ACC112 (cell line): ENCODE measurements at regions not wholly inside any gene's neighbourhood (a gene's known extent, or its start where the extent isn't known, plus 50 kb on each side); places are given as distances from the start of the nearest gene placed in this dataset.

ENCODE experiments used
- H2AFZ ChIP-seq: fragments of 200-600 bp; sonication (generic); one replicate; pipeline ENCODE4 v1.6.0; 2017; ENCODE audit warnings: antibody characterized with exemption, low read length; ENCODE audit not compliant: unreplicated experiment
- H3K27ac ChIP-seq: fragments of 200-600 bp; sonication (generic); 2 replicates; pipeline ENCODE4 v1.5.1; 2014; ENCODE audit warnings: low read depth, mild to moderate bottlenecking, antibody characterized with exemption, low read length, moderate library complexity
- H3K27me3 ChIP-seq: fragments of 200-600 bp; sonication (generic); 2 replicates; pipeline ENCODE4 v1.6.1; 2014; ENCODE audit warnings: mild to moderate bottlenecking, antibody characterized with exemption, low read length, moderate library complexity, mixed read lengths; ENCODE audit not compliant: insufficient read depth
- H3K36me3 ChIP-seq: fragments of 200-600 bp; sonication (generic); 2 replicates; pipeline ENCODE4 v1.6.1; 2016; ENCODE audit warnings: mild to moderate bottlenecking, antibody characterized with exemption, low read length, moderate library complexity, mixed read lengths; ENCODE audit not compliant: insufficient read depth
- H3K4me1 ChIP-seq: fragments of 200-600 bp; sonication (generic); one replicate; pipeline ENCODE4 v1.6.1; 2016; ENCODE audit warnings: low read length, mixed read lengths; ENCODE audit not compliant: insufficient read depth, unreplicated experiment, control insufficient read depth
- H3K4me3 ChIP-seq: fragments of 200-600 bp; sonication (generic); 2 replicates; pipeline ENCODE4 v1.5.1; 2014; ENCODE audit warnings: mild to moderate bottlenecking, low read depth, low read length
- H3K79me2 ChIP-seq: fragments of 200-600 bp; sonication (generic); one replicate; pipeline ENCODE4 v1.6.0; 2016; ENCODE audit warnings: low read length; ENCODE audit not compliant: control insufficient read depth, unreplicated experiment, insufficient read depth

DNA sequence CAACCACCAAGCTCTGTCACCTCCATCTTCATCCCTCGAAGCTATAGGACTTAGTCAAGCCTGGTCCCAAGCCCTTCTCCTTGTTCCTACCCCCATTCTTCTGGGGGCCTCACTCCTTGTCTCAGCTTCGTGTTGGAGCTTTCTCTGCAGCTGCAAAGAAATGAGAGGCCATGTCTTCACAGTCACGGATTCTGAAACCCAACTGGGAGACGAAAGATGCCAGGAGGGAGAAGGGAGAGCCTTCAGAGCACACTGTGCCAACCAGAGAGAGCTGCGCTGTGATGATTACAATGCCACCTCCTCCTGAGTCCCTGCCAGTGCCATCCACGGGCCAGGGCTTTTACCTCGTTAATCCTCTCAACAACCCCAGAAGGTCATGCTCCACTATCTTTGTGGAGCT is 469.3 kb downstream of the TBC1D22A start:
- no peaks in the 10 kb centered on the region for H3K4me1 ChIP-seq
- H3K27me3 ChIP-seq, result no peaks in the 10 kb centered on the region
- no peak overlapping the region for H3K4me3 ChIP-seq
- H3K79me2 ChIP-seq, result no peaks in the 10 kb centered on the region
- no peak overlapping the region for H3K27ac ChIP-seq
- no peaks in the 10 kb centered on the region for H3K36me3 ChIP-seq
- H2AFZ ChIP-seq, result no peak overlapping the region

DNA sequence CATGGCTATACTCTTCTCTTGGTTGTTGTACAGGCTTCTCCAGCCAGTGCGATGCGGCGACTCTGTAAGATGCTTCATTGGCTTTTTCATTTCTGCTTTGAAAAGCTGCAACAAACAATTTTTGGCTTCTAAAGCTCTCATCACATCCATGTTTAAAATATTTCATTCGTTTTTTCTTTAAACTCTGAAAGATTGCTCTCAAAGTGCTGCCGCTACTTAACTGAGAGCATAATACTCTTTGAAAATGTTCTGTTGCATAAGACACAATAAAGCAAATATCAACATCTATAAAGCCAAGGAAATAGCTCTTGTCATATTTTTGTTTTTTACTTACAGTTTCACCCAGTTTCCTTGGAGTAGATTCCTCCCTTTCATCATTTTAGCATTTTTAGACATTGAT is 468.3 kb downstream of the TBC1D22A start:
- no peak overlapping the region for H3K27ac ChIP-seq
- no peaks in the 10 kb centered on the region for H3K4me1 ChIP-seq
- no peaks in the 10 kb centered on the region for H3K27me3 ChIP-seq
- no peak overlapping the region for H2AFZ ChIP-seq
- no peak overlapping the region for H3K4me3 ChIP-seq
- H3K36me3 ChIP-seq, result no peaks in the 10 kb centered on the region
- H3K79me2 ChIP-seq, result no peaks in the 10 kb centered on the region

DNA sequence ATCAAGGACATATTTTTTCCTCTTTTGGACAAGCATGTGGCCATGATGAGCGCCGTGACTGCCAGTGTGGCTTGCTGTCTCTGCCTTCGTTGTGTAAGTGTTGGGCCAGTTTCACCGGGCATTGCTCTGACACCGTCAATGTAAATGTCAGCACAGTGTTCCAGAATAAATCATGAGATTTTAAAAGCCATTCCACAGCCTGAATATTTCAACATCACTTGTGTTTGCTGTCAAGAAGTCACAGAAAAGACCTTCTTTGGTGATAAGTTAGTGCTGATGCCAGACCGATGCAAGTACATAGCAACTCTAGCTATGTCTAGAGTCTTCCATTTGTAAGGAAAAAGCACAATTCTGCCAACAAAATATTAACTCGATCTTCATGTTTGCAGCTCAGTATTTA is 467.8 kb downstream of the TBC1D22A start:
- Histone ChIP-seq H3K4me1 (no peaks in the 10 kb centered on the region), H3K36me3 (no peaks in the 10 kb centered on the region), H3K27me3 (no peaks in the 10 kb centered on the region), H2AFZ (no peak overlapping the region), H3K27ac (no peak overlapping the region), H3K79me2 (no peaks in the 10 kb centered on the region), H3K4me3 (no peak overlapping the region)

DNA sequence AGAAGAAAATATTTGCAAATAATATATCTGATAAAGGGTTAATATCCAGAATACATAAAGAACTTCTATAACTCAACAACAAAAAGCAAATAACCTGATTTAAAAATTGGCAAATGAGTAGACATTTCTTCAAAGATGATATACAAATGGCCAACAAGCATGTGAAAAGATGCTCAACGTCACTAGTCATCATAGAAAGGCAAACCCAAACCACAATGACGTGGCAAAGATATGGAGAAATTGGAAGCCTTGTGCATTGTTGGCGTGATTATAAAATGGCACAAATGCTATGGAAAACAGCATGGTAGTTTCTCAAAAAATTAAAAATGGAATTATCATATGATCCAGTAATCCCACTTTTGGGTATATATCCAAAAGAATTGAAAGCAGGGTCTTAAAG is 466.3 kb downstream of the TBC1D22A start:
- Histone ChIP-seq H3K4me1 (no peaks in the 10 kb centered on the region), H3K36me3 (no peaks in the 10 kb centered on the region), H2AFZ (no peak overlapping the region), H3K27me3 (no peaks in the 10 kb centered on the region), H3K27ac (no peak overlapping the region), H3K4me3 (no peak overlapping the region), H3K79me2 (no peaks in the 10 kb centered on the region)

DNA sequence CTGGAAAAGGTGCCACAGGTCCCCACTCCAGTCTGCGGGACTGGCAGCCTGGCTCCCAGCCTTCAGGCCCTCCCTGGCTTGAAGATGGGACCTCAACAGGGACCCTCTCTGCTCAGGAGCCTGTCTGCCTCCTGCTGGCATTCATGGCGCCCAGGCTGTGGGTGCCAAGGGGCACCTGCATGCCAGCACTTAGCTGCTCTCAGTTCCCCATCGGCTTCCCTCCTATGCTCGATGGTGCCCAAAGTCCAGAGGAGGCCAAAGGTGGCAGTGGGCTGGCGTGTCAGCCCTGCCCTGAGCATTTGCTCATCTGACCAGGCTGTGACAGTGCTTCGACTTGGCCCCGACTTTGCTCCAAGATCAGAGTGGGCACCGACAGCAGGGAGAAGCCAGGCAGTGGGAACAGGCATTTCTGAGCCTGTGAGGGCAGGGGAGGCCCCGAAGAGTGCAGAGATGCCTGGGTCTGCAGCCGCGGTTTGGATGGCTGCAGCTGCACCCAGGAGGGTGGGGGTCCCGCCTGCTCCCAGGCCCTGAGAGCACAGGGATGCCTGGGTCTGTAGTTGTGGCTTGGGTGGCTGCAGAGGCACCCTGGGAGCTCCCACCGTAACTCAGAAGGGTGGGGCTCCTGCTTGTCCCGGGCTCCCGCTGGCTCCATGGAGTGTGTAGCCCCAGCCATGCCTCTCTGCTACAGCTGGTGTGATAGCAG is 463.6 kb downstream of the TBC1D22A start:
- no peak overlapping the region for H2AFZ ChIP-seq
- no peaks in the 10 kb centered on the region for H3K4me1 ChIP-seq
- no peaks in the 10 kb centered on the region for H3K27me3 ChIP-seq
- H3K4me3 ChIP-seq, result no peak overlapping the region
- H3K36me3 ChIP-seq, result no peaks in the 10 kb centered on the region
- H3K79me2 ChIP-seq, result no peaks in the 10 kb centered on the region
- no peak overlapping the region for H3K27ac ChIP-seq

DNA sequence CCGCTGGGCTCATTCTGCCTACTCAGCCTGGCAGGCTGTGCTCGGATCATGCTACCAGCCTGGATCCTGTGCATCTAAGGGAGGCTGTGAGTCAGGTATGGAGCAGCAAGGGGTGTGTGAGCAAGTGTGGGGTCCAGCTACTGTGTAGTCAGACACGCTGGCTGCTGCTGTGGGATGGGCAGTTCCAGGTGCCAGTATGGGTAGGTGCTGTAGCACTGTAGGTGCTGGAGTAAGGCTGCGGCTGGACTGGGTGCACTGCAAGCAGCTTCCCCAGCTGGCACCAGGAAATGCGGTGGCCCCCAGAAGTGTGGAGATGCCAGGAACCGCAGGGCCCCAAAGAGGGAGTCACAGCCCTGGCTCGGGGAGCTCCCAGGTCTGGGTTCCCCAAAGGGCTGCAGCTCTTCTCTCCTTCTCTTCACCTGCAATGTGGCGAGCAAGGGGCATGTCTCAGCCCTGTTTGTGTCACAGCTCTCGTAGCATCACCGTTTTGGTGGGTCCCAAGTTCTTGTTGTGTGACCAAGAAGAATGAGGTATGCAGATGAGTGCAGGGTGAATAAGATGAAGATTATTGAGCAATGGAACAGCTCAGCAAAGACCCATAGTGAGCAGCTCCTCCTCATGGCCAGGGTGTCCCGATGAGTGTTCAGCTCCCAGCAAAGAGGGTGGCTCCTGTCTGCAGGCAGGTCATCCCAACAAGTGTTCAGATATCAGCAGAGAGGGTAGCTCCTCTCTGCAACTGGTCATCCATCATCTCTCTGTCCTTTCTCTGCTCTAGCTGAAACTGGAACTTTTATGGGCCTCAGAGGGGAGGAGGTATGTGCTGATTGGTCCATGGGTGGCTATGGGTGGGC is 462.9 kb downstream of the TBC1D22A start:
- Histone ChIP-seq H3K4me3 (no peak overlapping the region), H2AFZ (no peak overlapping the region), H3K27me3 (no peaks in the 10 kb centered on the region), H3K79me2 (no peaks in the 10 kb centered on the region), H3K27ac (no peak overlapping the region), H3K36me3 (no peaks in the 10 kb centered on the region), H3K4me1 (no peaks in the 10 kb centered on the region)
